WTC11 (cell line): ENCODE measurements at regions not wholly inside any gene's neighbourhood (a gene's known extent, or its start where the extent isn't known, plus 50 kb on each side); places are given as distances from the start of the nearest gene placed in this dataset.

Experiments used
- ZNF416 ChIP-seq: fragments of 250-450 bp; sonication (Bioruptor Pico); IDR thresholded peaks from 2 replicates; pipeline ENCODE4 v1.9.0; 2021; ENCODE audit warnings: mild to moderate bottlenecking, inconsistent platforms
- TF ChIP-seq, protein P1 (sequence below): fragments of 200-600 bp; IDR thresholded peaks from 2 replicates; pipeline ENCODE4 v1.8.0; 2022; ENCODE audit warnings: antibody characterized with exemption
- TF ChIP-seq, protein P2 (sequence below): sonication (generic); formaldehyde crosslinking; IDR thresholded peaks from 2 replicates; pipeline ENCODE4 v1.8.1; 2023; ENCODE audit warnings: mild to moderate bottlenecking, missing genetic modification reagents

DNA sequence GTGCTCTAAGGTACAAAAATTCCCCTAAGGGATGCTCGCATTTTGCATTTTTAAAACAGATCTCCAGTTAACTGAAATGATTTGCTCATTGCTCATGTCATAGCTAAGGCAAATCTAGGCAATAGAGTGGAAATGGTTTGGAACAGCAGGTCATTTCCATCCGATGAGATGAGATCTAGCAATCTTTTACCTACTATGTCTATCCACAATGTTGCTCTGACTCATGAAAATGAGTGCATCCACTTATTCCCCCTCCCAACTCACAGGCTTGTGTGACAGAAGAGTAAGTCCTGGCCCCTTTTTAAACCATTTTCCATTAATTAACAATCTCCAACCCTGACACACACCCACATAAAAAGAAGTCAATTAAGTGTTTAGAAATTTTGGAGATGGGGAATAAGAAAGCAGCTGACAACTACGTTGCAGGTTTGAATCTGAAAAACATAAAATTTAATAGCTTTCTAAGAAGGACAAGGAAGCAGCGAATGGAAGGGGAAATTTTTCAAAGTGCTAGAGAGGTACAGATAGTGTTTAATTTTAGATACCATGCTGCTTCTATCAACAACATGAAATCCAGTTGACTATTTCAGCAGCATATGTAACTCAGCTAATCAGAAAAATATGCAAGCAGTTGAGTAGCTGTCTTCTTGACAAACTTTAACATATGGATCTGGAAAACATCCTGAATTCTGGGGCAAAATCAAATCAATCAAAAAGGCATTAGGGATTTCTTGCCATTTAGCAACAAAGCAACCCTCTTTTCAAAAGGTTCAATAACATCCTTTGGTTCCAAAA, 112.0 kb downstream of the TMCO5A start:
- no peak for TF ChIP-seq ZNF416 (CRISPR knock-in tag)
- TF ChIP-seq, protein P1, sequence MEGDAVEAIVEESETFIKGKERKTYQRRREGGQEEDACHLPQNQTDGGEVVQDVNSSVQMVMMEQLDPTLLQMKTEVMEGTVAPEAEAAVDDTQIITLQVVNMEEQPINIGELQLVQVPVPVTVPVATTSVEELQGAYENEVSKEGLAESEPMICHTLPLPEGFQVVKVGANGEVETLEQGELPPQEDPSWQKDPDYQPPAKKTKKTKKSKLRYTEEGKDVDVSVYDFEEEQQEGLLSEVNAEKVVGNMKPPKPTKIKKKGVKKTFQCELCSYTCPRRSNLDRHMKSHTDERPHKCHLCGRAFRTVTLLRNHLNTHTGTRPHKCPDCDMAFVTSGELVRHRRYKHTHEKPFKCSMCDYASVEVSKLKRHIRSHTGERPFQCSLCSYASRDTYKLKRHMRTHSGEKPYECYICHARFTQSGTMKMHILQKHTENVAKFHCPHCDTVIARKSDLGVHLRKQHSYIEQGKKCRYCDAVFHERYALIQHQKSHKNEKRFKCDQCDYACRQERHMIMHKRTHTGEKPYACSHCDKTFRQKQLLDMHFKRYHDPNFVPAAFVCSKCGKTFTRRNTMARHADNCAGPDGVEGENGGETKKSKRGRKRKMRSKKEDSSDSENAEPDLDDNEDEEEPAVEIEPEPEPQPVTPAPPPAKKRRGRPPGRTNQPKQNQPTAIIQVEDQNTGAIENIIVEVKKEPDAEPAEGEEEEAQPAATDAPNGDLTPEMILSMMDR = no peak
- TF ChIP-seq, protein P2, sequence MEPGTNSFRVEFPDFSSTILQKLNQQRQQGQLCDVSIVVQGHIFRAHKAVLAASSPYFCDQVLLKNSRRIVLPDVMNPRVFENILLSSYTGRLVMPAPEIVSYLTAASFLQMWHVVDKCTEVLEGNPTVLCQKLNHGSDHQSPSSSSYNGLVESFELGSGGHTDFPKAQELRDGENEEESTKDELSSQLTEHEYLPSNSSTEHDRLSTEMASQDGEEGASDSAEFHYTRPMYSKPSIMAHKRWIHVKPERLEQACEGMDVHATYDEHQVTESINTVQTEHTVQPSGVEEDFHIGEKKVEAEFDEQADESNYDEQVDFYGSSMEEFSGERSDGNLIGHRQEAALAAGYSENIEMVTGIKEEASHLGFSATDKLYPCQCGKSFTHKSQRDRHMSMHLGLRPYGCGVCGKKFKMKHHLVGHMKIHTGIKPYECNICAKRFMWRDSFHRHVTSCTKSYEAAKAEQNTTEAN (CRISPR knock-in tag) = no peak
